GM23338 (cell line): ENCODE measurements at regions not wholly inside any gene's neighbourhood (a gene's known extent, or its start where the extent isn't known, plus 50 kb on each side); places are given as distances from the start of the nearest gene placed in this dataset.

Source experiments
- ATAC-seq: fragments of 200-7000 bp; cut with Tn5 transposase; 3 replicates; pipeline ENCODE4 v1.9.1; 2020
- DNase-seq: peaks from one replicate; pipeline ENCODE4 v3.0.0-alpha.2; 2015; ENCODE audit warnings: low spot score
- H2AFZ ChIP-seq: fragments of 200-600 bp; sonication (generic); 2 replicates; pipeline ENCODE4 v1.8.0; 2016; ENCODE audit warnings: antibody characterized with exemption, mild to moderate bottlenecking, moderate library complexity
- H3F3A ChIP-seq: fragments of 200-600 bp; sonication (generic); replicated peaks from 2 replicates; pipeline ENCODE4 v1.8.0; 2017; ENCODE audit warnings: antibody characterized with exemption, mixed run types, low read depth
- H3K27ac ChIP-seq: fragments of 200-600 bp; sonication (generic); 2 replicates; pipeline ENCODE4 v1.6.1; 2016; ENCODE audit warnings: low read depth
- H3K27me3 ChIP-seq: fragments of 200-600 bp; sonication (generic); 2 replicates; pipeline ENCODE4 v1.8.0; 2016; ENCODE audit warnings: mild to moderate bottlenecking, mixed run types, moderate library complexity; ENCODE audit not compliant: insufficient read depth
- H3K36me3 ChIP-seq: fragments of 200-600 bp; sonication (generic); 2 replicates; pipeline ENCODE4 v1.8.0; 2016; ENCODE audit warnings: mild to moderate bottlenecking; ENCODE audit not compliant: insufficient read depth
- H3K4me1 ChIP-seq: fragments of 200-600 bp; sonication (generic); 2 replicates; pipeline ENCODE4 v1.8.0; 2016; ENCODE audit warnings: mild to moderate bottlenecking, moderate library complexity; ENCODE audit not compliant: insufficient read depth
- H3K4me2 ChIP-seq: fragments of 200-600 bp; sonication (generic); 2 replicates; pipeline ENCODE4 v1.7.1; 2017; ENCODE audit warnings: mixed run types
- H3K4me3 ChIP-seq: fragments of 200-600 bp; sonication (generic); 2 replicates; pipeline ENCODE4 v1.6.1; 2016; ENCODE audit warnings: mixed run types
- H3K79me2 ChIP-seq: fragments of 200-600 bp; sonication (generic); replicated peaks from 2 replicates; pipeline ENCODE4 v1.8.0; 2017; ENCODE audit warnings: mild to moderate bottlenecking; ENCODE audit not compliant: insufficient read depth
- H3K9me2 ChIP-seq: fragments of 200-600 bp; sonication (generic); 2 replicates; pipeline ENCODE4 v1.8.0; 2017; ENCODE audit not compliant: insufficient read depth
- H4K20me1 ChIP-seq: fragments of 200-600 bp; sonication (generic); replicated peaks from 2 replicates; pipeline ENCODE4 v1.8.0; 2017; ENCODE audit warnings: mild to moderate bottlenecking; ENCODE audit not compliant: insufficient read depth
- H3K27ac Mint-ChIP-seq: 2 replicates; pipeline ENCODE4 v1.8.0; 2020; ENCODE audit warnings: inconsistent platforms, mild to moderate bottlenecking, moderate library complexity, mixed read lengths
- H3K27me3 Mint-ChIP-seq: 3 replicates; pipeline ENCODE4 v1.8.0; 2022; ENCODE audit warnings: low read depth, mild to moderate bottlenecking, moderate library complexity, mixed read lengths, inconsistent platforms; ENCODE audit not compliant: insufficient read depth, poor library complexity
- H3K36me3 Mint-ChIP-seq: 3 replicates; pipeline ENCODE4 v1.8.0; 2021; ENCODE audit warnings: low read depth, mild to moderate bottlenecking, inconsistent platforms, moderate library complexity, mixed read lengths
- H3K4me1 Mint-ChIP-seq: 3 replicates; pipeline ENCODE4 v1.8.0; 2020; ENCODE audit warnings: mild to moderate bottlenecking, inconsistent platforms, mixed read lengths
- H3K4me3 Mint-ChIP-seq: 3 replicates; pipeline ENCODE4 v1.8.0; 2021; ENCODE audit warnings: moderate library complexity, mild to moderate bottlenecking, inconsistent platforms, mixed read lengths
- H3K9me3 Mint-ChIP-seq: 3 replicates; pipeline ENCODE4 v1.8.0; 2020; ENCODE audit warnings: moderate library complexity, mild to moderate bottlenecking, inconsistent platforms, mixed read lengths
- JUNB ChIP-seq: IDR thresholded peaks from one replicate; pipeline ENCODE4 v1.6.1; 2016; ENCODE audit warnings: antibody characterized with exemption; ENCODE audit not compliant: unreplicated experiment
- POLR2AphosphoS5 ChIP-seq: IDR thresholded peaks from 2 replicates; pipeline ENCODE4 v1.6.1; 2016; ENCODE audit warnings: antibody characterized with exemption, low read depth
- ZNF114 ChIP-seq: fragments of 250-450 bp; sonication (Bioruptor Pico); IDR thresholded peaks from 2 replicates; pipeline ENCODE4 v1.5.0; 2020; ENCODE audit warnings: mild to moderate bottlenecking, moderate library complexity
- ZNF331 ChIP-seq: fragments of 250-450 bp; sonication (Bioruptor Pico); IDR thresholded peaks from 2 replicates; pipeline ENCODE4 v1.5.0; 2020; ENCODE audit warnings: low read depth, mild to moderate bottlenecking, moderate library complexity
- TF ChIP-seq, protein P1 (sequence below), 2 experiments: fragments of 200-600 bp in 1 of 2; sonication (generic) in 1 of 2; conservative IDR thresholded peaks; 2 replicates each; pipeline versions ENCODE4 v1.5.1 to v1.6.1; 2016 to 2017; ENCODE audit warnings: antibody characterized with exemption in 2 of 2, low read depth in 2 of 2, mild to moderate bottlenecking in 2 of 2, moderate library complexity in 1 of 2
- TF ChIP-seq, protein P2 (sequence below): IDR thresholded peaks from 2 replicates; pipeline ENCODE4 v1.6.1; 2016; ENCODE audit warnings: antibody characterized with exemption
- TF ChIP-seq, protein P3 (sequence below): fragments of 250-450 bp; sonication (Bioruptor Pico); IDR thresholded peaks from 2 replicates; pipeline ENCODE4 v1.5.0; 2020; ENCODE audit warnings: mild to moderate bottlenecking, moderate library complexity

DNA sequence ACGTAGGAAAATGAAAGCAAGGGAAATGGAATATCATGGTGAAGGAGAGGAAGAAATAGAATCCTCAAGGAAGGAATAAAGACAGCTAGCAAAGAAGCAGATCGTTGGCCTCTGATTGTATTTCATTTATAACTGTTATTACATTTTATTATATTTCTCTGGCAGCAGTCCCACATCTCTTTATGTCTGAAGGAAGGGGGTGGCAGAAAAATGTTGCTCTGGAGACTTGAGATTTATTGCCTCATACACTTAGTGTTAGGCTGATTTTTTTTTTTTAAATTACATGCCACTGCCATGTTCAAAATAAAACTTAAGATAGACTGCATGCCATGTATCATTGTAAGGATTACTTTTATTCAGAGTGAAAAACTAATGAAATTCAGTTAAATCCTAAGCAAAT is 971.7 kb upstream of the CHORDC1 start:
- H3K4me3 Mint-ChIP-seq, result no peak overlapping the region
- Histone ChIP-seq H3K4me3 (no peak overlapping the region), H3F3A (no peaks in the 10 kb centered on the region), H3K27me3 (no peaks in the 10 kb centered on the region), H3K27ac (no peak overlapping the region), H4K20me1 (no peaks in the 10 kb centered on the region), H3K79me2 (no peaks in the 10 kb centered on the region), H3K4me1 (no peaks in the 10 kb centered on the region), H3K4me2 (no peak overlapping the region), H2AFZ (no peak overlapping the region), H3K9me2 (no peaks in the 10 kb centered on the region), H3K36me3 (no peaks in the 10 kb centered on the region)
- ATAC-seq, result no peak
- no peaks in the 10 kb centered on the region for H3K27me3 Mint-ChIP-seq
- H3K4me1 Mint-ChIP-seq, result no peaks in the 10 kb centered on the region
- H3K27ac Mint-ChIP-seq, result no peak overlapping the region
- TF ChIP-seq, protein P1, sequence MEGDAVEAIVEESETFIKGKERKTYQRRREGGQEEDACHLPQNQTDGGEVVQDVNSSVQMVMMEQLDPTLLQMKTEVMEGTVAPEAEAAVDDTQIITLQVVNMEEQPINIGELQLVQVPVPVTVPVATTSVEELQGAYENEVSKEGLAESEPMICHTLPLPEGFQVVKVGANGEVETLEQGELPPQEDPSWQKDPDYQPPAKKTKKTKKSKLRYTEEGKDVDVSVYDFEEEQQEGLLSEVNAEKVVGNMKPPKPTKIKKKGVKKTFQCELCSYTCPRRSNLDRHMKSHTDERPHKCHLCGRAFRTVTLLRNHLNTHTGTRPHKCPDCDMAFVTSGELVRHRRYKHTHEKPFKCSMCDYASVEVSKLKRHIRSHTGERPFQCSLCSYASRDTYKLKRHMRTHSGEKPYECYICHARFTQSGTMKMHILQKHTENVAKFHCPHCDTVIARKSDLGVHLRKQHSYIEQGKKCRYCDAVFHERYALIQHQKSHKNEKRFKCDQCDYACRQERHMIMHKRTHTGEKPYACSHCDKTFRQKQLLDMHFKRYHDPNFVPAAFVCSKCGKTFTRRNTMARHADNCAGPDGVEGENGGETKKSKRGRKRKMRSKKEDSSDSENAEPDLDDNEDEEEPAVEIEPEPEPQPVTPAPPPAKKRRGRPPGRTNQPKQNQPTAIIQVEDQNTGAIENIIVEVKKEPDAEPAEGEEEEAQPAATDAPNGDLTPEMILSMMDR (conservative IDR thresholded peaks at IDR 0.05; ENCODE audit: low read depth in 2 of 2), result no peak
- no peak for DNase-seq
- H3K9me3 Mint-ChIP-seq, result no peaks in the 10 kb centered on the region
- H3K36me3 Mint-ChIP-seq, result no peaks in the 10 kb centered on the region

DNA sequence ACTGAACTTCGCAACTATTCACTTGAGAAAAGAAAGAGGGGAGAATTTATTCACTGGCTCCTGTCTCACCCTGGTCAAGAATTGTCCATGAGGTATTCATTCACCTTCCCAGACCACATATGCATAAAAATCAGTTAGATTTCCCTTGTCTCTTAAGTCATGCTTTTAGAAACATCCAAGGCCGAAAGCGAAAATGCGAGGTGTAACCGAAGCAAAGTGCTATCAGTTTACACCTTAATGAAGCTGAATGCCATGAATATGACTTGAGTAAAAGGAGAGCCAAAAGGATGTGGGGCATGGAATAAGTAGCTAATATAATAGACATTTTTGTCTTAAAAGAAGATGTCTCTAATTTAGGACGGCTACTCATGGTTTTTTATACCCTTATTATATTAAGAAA is 965.6 kb upstream of the CHORDC1 start:
- Histone ChIP-seq H3K27ac (no peak overlapping the region), H3K79me2 (no peaks in the 10 kb centered on the region), H3K4me1 (no peaks in the 10 kb centered on the region), H4K20me1 (no peaks in the 10 kb centered on the region), H3K36me3 (no peaks in the 10 kb centered on the region), H3F3A (no peaks in the 10 kb centered on the region), H3K4me2 (no peak overlapping the region), H3K4me3 (no peak overlapping the region), H2AFZ (no peak overlapping the region; the same call in 1 of the 2 replicates), H3K9me2 (no peaks in the 10 kb centered on the region), H3K27me3 (no peaks in the 10 kb centered on the region)
- TF ChIP-seq ZNF331 (CRISPR knock-in tag), result no peak
- TF ChIP-seq JUNB, result no peak
- TF ChIP-seq, protein P1 (conservative IDR thresholded peaks at IDR 0.05; ENCODE audit: low read depth in 2 of 2), result no peak
- no peak for TF ChIP-seq ZNF114 (CRISPR knock-in tag)
- TF ChIP-seq, protein P2, sequence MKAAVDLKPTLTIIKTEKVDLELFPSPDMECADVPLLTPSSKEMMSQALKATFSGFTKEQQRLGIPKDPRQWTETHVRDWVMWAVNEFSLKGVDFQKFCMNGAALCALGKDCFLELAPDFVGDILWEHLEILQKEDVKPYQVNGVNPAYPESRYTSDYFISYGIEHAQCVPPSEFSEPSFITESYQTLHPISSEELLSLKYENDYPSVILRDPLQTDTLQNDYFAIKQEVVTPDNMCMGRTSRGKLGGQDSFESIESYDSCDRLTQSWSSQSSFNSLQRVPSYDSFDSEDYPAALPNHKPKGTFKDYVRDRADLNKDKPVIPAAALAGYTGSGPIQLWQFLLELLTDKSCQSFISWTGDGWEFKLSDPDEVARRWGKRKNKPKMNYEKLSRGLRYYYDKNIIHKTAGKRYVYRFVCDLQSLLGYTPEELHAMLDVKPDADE, result no peak
- TF ChIP-seq POLR2AphosphoS5, result no peak
- TF ChIP-seq, protein P3, sequence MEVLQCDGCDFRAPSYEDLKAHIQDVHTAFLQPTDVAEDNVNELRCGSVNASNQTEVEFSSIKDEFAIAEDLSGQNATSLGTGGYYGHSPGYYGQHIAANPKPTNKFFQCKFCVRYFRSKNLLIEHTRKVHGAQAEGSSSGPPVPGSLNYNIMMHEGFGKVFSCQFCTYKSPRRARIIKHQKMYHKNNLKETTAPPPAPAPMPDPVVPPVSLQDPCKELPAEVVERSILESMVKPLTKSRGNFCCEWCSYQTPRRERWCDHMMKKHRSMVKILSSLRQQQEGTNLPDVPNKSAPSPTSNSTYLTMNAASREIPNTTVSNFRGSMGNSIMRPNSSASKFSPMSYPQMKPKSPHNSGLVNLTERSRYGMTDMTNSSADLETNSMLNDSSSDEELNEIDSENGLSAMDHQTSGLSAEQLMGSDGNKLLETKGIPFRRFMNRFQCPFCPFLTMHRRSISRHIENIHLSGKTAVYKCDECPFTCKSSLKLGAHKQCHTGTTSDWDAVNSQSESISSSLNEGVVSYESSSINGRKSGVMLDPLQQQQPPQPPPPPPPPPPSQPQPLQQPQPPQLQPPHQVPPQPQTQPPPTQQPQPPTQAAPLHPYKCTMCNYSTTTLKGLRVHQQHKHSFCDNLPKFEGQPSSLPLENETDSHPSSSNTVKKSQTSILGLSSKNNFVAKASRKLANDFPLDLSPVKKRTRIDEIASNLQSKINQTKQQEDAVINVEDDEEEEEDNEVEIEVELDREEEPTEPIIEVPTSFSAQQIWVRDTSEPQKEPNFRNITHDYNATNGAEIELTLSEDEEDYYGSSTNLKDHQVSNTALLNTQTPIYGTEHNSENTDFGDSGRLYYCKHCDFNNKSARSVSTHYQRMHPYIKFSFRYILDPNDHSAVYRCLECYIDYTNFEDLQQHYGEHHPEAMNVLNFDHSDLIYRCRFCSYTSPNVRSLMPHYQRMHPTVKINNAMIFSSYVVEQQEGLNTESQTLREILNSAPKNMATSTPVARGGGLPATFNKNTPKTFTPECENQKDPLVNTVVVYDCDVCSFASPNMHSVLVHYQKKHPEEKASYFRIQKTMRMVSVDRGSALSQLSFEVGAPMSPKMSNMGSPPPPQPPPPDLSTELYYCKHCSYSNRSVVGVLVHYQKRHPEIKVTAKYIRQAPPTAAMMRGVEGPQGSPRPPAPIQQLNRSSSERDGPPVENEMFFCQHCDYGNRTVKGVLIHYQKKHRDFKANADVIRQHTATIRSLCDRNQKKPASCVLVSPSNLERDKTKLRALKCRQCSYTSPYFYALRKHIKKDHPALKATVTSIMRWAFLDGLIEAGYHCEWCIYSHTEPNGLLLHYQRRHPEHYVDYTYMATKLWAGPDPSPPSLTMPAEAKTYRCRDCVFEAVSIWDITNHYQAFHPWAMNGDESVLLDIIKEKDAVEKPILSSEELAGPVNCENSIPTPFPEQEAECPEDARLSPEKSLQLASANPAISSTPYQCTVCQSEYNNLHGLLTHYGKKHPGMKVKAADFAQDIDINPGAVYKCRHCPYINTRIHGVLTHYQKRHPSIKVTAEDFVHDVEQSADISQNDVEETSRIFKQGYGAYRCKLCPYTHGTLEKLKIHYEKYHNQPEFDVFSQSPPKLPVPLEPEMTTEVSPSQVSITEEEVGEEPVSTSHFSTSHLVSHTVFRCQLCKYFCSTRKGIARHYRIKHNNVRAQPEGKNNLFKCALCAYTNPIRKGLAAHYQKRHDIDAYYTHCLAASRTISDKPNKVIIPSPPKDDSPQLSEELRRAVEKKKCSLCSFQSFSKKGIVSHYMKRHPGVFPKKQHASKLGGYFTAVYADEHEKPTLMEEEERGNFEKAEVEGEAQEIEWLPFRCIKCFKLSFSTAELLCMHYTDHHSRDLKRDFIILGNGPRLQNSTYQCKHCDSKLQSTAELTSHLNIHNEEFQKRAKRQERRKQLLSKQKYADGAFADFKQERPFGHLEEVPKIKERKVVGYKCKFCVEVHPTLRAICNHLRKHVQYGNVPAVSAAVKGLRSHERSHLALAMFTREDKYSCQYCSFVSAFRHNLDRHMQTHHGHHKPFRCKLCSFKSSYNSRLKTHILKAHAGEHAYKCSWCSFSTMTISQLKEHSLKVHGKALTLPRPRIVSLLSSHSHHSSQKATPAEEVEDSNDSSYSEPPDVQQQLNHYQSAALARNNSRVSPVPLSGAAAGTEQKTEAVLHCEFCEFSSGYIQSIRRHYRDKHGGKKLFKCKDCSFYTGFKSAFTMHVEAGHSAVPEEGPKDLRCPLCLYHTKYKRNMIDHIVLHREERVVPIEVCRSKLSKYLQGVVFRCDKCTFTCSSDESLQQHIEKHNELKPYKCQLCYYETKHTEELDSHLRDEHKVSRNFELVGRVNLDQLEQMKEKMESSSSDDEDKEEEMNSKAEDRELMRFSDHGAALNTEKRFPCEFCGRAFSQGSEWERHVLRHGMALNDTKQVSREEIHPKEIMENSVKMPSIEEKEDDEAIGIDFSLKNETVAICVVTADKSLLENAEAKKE (CRISPR knock-in tag), result no peak
- peak; percentile 5 for DNase-seq
- no peaks in the 10 kb centered on the region for H3K36me3 Mint-ChIP-seq
- no peak overlapping the region for H3K27ac Mint-ChIP-seq
- peaks cover 6% of the 10 kb centered on the region; the same call in 2 of the 3 replicates for H3K4me1 Mint-ChIP-seq
- ATAC-seq, result no peak
- H3K4me3 Mint-ChIP-seq, result no peak overlapping the region
- H3K27me3 Mint-ChIP-seq, result no peaks in the 10 kb centered on the region
- no peaks in the 10 kb centered on the region for H3K9me3 Mint-ChIP-seq
